ENCODE measurements at regions not wholly inside any gene's neighbourhood (a gene's known extent, or its start where the extent isn't known, plus 50 kb on each side); places are given as distances from the start of the nearest gene placed in this dataset.

- Histone ChIP-seq H3K9ac (no peak overlapping the region), H3K27ac (no peak overlapping the region), H3K9me3 (peaks cover 11% of the 10 kb centered on the region), H3K4me3 (no peak overlapping the region), H3K4me1 (no peaks in the 10 kb centered on the region), H3K27me3 (no peaks in the 10 kb centered on the region), H4K20me1 (no peaks in the 10 kb centered on the region), H3K4me2 (no peak overlapping the region), H3K36me3 (no peaks in the 10 kb centered on the region)
- no peak for TF ChIP-seq Cebpa-rat (IDR thresholded peaks at IDR 0.05)
Observed at GRCh38 chr9:106583751-106584150, 279.2 kb upstream of the ZNF462 start.

GRCh38 chr9:106587042-106587441 lies 275.9 kb upstream of the ZNF462 start:
- Histone ChIP-seq H3K4me2 (no peak overlapping the region), H3K27ac (no peak overlapping the region), H3K4me3 (no peak overlapping the region)

GRCh38 chr9:106588626-106589025 lies 274.3 kb upstream of the ZNF462 start:
- no peaks in the 10 kb centered on the region for H4K20me1 ChIP-seq

More at GRCh38 chr9:106587042-106587441, 275.9 kb upstream of the ZNF462 start:
- Histone ChIP-seq H3K9ac (no peak overlapping the region), H3K36me3 (no peaks in the 10 kb centered on the region), H3K4me1 (no peaks in the 10 kb centered on the region), H3K9me3 (no peaks in the 10 kb centered on the region), H3K27me3 (no peaks in the 10 kb centered on the region), H4K20me1 (no peaks in the 10 kb centered on the region)
- TF ChIP-seq Cebpa-rat (IDR thresholded peaks at IDR 0.05): no peak

GRCh38 chr9:106590759-106591505 lies 272.0 kb upstream of the ZNF462 start:
- H3K4me1 ChIP-seq: no peaks in the 10 kb centered on the region
- H3K4me3 ChIP-seq: no peak overlapping the region
- H3K9me3 ChIP-seq: no peaks in the 10 kb centered on the region
- no peak overlapping the region for H3K27ac ChIP-seq
- no peak for TF ChIP-seq Cebpa-rat (IDR thresholded peaks at IDR 0.05)
- no peaks in the 10 kb centered on the region for H4K20me1 ChIP-seq
- no peak overlapping the region for H3K9ac ChIP-seq
- H3K4me2 ChIP-seq: no peak overlapping the region
- no peaks in the 10 kb centered on the region for H3K27me3 ChIP-seq
- H3K36me3 ChIP-seq: no peaks in the 10 kb centered on the region

More at GRCh38 chr9:106588626-106589025, 274.3 kb upstream of the ZNF462 start:
- Histone ChIP-seq H3K4me3 (no peak overlapping the region), H3K4me2 (no peak overlapping the region), H3K36me3 (no peaks in the 10 kb centered on the region), H3K4me1 (no peaks in the 10 kb centered on the region), H3K9ac (no peak overlapping the region), H3K27me3 (no peaks in the 10 kb centered on the region), H3K9me3 (no peaks in the 10 kb centered on the region), H3K27ac (no peak overlapping the region)
- TF ChIP-seq Cebpa-rat (IDR thresholded peaks at IDR 0.05): no peak

GRCh38 chr9:106593201-106593600 lies 269.8 kb upstream of the ZNF462 start:
- H3K4me2 ChIP-seq: no peak overlapping the region
- no peak overlapping the region for H3K27ac ChIP-seq
- no peaks in the 10 kb centered on the region for H3K36me3 ChIP-seq
- no peaks in the 10 kb centered on the region for H3K4me1 ChIP-seq
- H3K9ac ChIP-seq: no peak overlapping the region
- H3K27me3 ChIP-seq: no peaks in the 10 kb centered on the region
- no peaks in the 10 kb centered on the region for H3K9me3 ChIP-seq
- TF ChIP-seq Cebpa-rat (IDR thresholded peaks at IDR 0.05): no peak
- H4K20me1 ChIP-seq: no peaks in the 10 kb centered on the region
- no peak overlapping the region for H3K4me3 ChIP-seq

GRCh38 chr9:106596984-106597383 lies 266.0 kb upstream of the ZNF462 start:
- TF ChIP-seq Cebpa-rat (IDR thresholded peaks at IDR 0.05): no peak
- no peak overlapping the region for H3K27ac ChIP-seq
- no peaks in the 10 kb centered on the region for H4K20me1 ChIP-seq
- no peaks in the 10 kb centered on the region for H3K36me3 ChIP-seq
- H3K9me3 ChIP-seq: no peaks in the 10 kb centered on the region
- H3K9ac ChIP-seq: no peak overlapping the region
- H3K27me3 ChIP-seq: no peaks in the 10 kb centered on the region
- no peak overlapping the region for H3K4me2 ChIP-seq
- no peak overlapping the region for H3K4me3 ChIP-seq
- H3K4me1 ChIP-seq: peaks cover 18% of the 10 kb centered on the region; the same call in 1 of the 2 replicates

GRCh38 chr9:106600955-106601560 lies 261.9 kb upstream of the ZNF462 start:
- Histone ChIP-seq H3K4me3 (no peak overlapping the region), H3K9ac (no peak overlapping the region), H3K4me2 (peak overlapping the region; percentile 16; the same call in 1 of the 2 replicates), H4K20me1 (no peaks in the 10 kb centered on the region), H3K36me3 (no peaks in the 10 kb centered on the region), H3K4me1 (peaks cover 24% of the 10 kb centered on the region), H3K27me3 (no peaks in the 10 kb centered on the region), H3K9me3 (no peaks in the 10 kb centered on the region), H3K27ac (no peak overlapping the region)
- TF ChIP-seq Cebpa-rat (IDR thresholded peaks at IDR 0.05): no peak

GRCh38 chr9:106602344-106602743 lies 260.6 kb upstream of the ZNF462 start:
- no peak for TF ChIP-seq Cebpa-rat (IDR thresholded peaks at IDR 0.05)
- H3K4me3 ChIP-seq: no peak overlapping the region
- H4K20me1 ChIP-seq: no peaks in the 10 kb centered on the region
- no peak overlapping the region for H3K9ac ChIP-seq
- no peak overlapping the region for H3K27ac ChIP-seq
- no peak overlapping the region for H3K4me2 ChIP-seq
- no peaks in the 10 kb centered on the region for H3K36me3 ChIP-seq
- no peaks in the 10 kb centered on the region for H3K27me3 ChIP-seq
- H3K4me1 ChIP-seq: peaks cover 24% of the 10 kb centered on the region
- no peaks in the 10 kb centered on the region for H3K9me3 ChIP-seq

GRCh38 chr9:106613250-106613737 lies 249.7 kb upstream of the ZNF462 start:
- no peak overlapping the region for H3K4me3 ChIP-seq
- H3K4me2 ChIP-seq: no peak overlapping the region
- H3K9ac ChIP-seq: no peak overlapping the region

More at GRCh38 chr9:106613250-106613737, 249.7 kb upstream of the ZNF462 start:
- no peak for TF ChIP-seq Cebpa-rat (IDR thresholded peaks at IDR 0.05)
- Histone ChIP-seq H3K27me3 (no peaks in the 10 kb centered on the region), H3K4me1 (no peaks in the 10 kb centered on the region), H3K27ac (no peak overlapping the region), H3K9me3 (no peaks in the 10 kb centered on the region), H4K20me1 (no peaks in the 10 kb centered on the region), H3K36me3 (no peaks in the 10 kb centered on the region)
